ENCODE measurements at regions not wholly inside any gene's neighbourhood (a gene's known extent, or its start where the extent isn't known, plus 50 kb on each side); places are given as distances from the start of the nearest gene placed in this dataset.

DNA sequence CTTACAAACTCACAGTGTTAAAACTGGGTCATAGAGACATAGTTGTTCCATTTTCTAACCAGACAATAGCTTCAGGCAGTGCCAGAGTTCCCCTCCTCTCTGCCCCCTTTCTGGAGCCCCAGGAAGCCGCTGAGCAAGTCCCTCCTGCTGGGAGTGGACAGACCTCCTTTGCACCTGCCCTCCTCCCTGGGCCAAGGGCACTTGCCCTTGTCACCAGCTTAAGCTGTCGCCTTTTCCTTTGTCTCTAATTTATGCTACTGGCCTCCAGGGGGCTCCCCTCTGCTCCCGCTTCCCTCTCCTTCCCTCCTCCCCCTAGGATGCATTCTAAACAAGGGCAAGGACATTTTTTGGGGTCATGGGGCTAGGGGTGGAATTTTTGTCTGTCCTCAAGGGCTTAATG lies 182.4 kb downstream of the MIS18A start:
- TF ChIP-seq, protein P1, sequence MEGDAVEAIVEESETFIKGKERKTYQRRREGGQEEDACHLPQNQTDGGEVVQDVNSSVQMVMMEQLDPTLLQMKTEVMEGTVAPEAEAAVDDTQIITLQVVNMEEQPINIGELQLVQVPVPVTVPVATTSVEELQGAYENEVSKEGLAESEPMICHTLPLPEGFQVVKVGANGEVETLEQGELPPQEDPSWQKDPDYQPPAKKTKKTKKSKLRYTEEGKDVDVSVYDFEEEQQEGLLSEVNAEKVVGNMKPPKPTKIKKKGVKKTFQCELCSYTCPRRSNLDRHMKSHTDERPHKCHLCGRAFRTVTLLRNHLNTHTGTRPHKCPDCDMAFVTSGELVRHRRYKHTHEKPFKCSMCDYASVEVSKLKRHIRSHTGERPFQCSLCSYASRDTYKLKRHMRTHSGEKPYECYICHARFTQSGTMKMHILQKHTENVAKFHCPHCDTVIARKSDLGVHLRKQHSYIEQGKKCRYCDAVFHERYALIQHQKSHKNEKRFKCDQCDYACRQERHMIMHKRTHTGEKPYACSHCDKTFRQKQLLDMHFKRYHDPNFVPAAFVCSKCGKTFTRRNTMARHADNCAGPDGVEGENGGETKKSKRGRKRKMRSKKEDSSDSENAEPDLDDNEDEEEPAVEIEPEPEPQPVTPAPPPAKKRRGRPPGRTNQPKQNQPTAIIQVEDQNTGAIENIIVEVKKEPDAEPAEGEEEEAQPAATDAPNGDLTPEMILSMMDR (IDR thresholded peaks at IDR 0.05): peak in 1 of 4 experiments; percentile 26
- no peak for TF ChIP-seq POLR2AphosphoS5 (IDR thresholded peaks at IDR 0.05)
- no peak for TF ChIP-seq POLR2A (IDR thresholded peaks at IDR 0.05)
- no peak for TF ChIP-seq EP300 (IDR thresholded peaks at IDR 0.05)
